Mesothelial cell of epicardium (in vitro differentiated cells): ENCODE measurements at regions not wholly inside any gene's neighbourhood (a gene's known extent, or its start where the extent isn't known, plus 50 kb on each side); places are given as distances from the start of the nearest gene placed in this dataset.

Experiments used
- DNase-seq, 2 experiments: peaks; one replicate each; pipeline ENCODE4 v3.0.0; 2021; ENCODE audit warnings: low spot score in 2 of 2; ENCODE audit not compliant: unreplicated experiment in 2 of 2
- H3K27ac Mint-ChIP-seq: 2 replicates; pipeline ENCODE4 v1.8.0; 2021; ENCODE audit warnings: mixed read lengths
- H3K27me3 Mint-ChIP-seq: 2 replicates; pipeline ENCODE4 v1.8.0; 2021; ENCODE audit warnings: low read depth, mixed read lengths
- H3K36me3 Mint-ChIP-seq: 2 replicates; pipeline ENCODE4 v1.8.0; 2021; ENCODE audit warnings: mixed read lengths
- H3K4me1 Mint-ChIP-seq: 2 replicates; pipeline ENCODE4 v1.8.0; 2021; ENCODE audit warnings: mixed read lengths
- H3K4me3 Mint-ChIP-seq: 2 replicates; pipeline ENCODE4 v1.8.0; 2021; ENCODE audit warnings: mild to moderate bottlenecking, moderate library complexity, mixed read lengths
- H3K9me3 Mint-ChIP-seq: 2 replicates; pipeline ENCODE4 v1.8.0; 2021; ENCODE audit warnings: mixed read lengths
- TF ChIP-seq, protein P1 (sequence below): fragments of 200-600 bp; sonication (generic); IDR thresholded peaks from one replicate; pipeline ENCODE4 v1.5.0; 2021; ENCODE audit warnings: antibody characterized with exemption; ENCODE audit not compliant: unreplicated experiment

DNA sequence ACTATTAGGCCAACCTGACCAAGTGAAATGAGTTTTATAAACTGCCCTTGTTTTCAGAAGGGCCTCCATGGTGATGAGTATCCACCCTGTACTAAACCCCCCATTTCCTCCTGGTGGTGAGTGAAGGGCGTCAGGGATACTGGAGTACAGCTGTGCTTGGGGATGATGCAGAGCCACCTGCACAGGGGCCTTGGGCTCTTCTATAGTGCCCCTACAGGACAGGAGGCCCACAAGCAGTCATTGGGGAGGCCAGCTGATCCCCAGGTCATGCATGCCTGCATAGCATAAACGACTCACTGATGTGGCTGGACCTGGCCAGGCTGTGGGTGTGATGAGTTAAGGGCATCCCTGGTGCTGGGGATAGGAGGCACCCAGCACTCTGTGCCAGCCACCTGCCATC, 114.1 kb upstream of the CELF2 start:
- H3K27ac Mint-ChIP-seq: no peak overlapping the region
- no peaks in the 10 kb centered on the region for H3K9me3 Mint-ChIP-seq
- TF ChIP-seq, protein P1, sequence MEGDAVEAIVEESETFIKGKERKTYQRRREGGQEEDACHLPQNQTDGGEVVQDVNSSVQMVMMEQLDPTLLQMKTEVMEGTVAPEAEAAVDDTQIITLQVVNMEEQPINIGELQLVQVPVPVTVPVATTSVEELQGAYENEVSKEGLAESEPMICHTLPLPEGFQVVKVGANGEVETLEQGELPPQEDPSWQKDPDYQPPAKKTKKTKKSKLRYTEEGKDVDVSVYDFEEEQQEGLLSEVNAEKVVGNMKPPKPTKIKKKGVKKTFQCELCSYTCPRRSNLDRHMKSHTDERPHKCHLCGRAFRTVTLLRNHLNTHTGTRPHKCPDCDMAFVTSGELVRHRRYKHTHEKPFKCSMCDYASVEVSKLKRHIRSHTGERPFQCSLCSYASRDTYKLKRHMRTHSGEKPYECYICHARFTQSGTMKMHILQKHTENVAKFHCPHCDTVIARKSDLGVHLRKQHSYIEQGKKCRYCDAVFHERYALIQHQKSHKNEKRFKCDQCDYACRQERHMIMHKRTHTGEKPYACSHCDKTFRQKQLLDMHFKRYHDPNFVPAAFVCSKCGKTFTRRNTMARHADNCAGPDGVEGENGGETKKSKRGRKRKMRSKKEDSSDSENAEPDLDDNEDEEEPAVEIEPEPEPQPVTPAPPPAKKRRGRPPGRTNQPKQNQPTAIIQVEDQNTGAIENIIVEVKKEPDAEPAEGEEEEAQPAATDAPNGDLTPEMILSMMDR: no peak
- no peaks in the 10 kb centered on the region for H3K4me1 Mint-ChIP-seq
- H3K27me3 Mint-ChIP-seq: peaks cover 18% of the 10 kb centered on the region
- no peak overlapping the region for H3K4me3 Mint-ChIP-seq
- DNase-seq: no peak
- H3K36me3 Mint-ChIP-seq: no peaks in the 10 kb centered on the region

DNA sequence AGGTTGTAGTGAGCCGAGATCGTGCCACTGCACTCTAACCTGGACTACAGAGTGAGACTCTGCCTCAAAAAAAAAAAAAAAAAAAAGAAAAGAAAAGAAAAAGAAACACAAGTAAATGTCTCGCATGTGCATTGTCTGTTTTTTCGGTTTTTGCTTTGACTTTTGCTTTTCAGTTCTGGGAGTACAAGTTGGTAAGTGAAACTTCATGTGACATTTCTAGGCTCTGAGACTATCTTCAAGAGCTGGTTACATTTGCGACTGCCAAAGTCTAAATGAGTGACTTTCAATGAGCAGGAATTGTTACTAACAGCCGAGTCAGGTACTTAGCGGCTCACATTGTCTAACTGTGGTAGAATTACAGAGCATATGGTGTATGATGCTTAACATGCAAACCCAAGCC, 107.0 kb upstream of the CELF2 start:
- Mint-ChIP-seq H3K27me3 (no peaks in the 10 kb centered on the region), H3K4me3 (no peak overlapping the region), H3K9me3 (no peaks in the 10 kb centered on the region), H3K36me3 (no peaks in the 10 kb centered on the region), H3K27ac (peak overlapping the region; percentile 99), H3K4me1 (peaks cover 27% of the 10 kb centered on the region)
- TF ChIP-seq, protein P1: no peak
- DNase-seq: no peak

DNA sequence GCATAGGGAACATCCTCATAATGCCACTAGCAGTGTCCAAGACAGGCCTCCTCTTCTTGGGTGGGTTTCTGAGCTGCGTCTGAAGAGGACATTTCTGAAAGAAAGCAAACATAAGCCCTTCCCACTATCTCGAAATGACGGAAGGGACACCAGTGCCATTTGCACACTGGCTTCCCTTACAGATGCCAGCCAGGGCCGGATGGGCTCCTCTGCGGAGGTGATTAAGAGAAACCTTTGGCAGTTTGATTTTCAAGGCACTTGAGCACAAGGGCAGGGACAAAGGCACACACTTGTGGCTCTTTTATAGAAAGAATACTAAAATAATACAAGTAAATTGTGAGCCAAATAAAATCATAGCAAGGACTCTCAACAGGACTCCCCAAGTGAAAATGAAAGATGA, 106.6 kb upstream of the CELF2 start:
- no peaks in the 10 kb centered on the region for H3K27me3 Mint-ChIP-seq
- H3K9me3 Mint-ChIP-seq: no peaks in the 10 kb centered on the region
- H3K36me3 Mint-ChIP-seq: no peaks in the 10 kb centered on the region
- H3K4me3 Mint-ChIP-seq: peak overlapping the region; percentile 60
- TF ChIP-seq, protein P1: no peak
- peak overlapping the region; percentile 99 for H3K27ac Mint-ChIP-seq
- no peak for DNase-seq
- H3K4me1 Mint-ChIP-seq: peaks cover 27% of the 10 kb centered on the region

DNA sequence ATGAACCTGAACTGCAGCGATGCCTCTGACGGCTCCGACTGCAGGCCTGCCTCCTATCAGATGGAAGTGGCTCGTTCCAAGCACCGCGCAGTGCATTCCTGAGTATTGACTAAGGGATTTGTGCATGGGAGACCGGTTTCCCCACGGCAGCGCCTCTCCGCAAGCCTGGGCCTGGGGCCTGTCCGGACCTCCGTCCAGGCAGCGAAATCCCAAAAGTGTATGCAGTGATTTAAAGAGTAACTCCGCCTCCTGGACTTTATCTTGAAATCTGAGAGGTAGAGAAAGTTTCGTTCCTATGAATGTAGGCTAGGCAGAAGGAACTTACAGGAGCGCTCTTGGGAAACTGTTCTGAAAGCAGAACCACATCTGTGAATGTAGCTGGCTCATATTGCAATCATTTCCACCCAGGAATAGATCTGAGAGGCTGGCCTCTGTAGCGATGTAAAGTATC, 106.2 kb upstream of the CELF2 start:
- Mint-ChIP-seq H3K4me3 (peak overlapping the region; percentile 60), H3K36me3 (no peaks in the 10 kb centered on the region), H3K27me3 (no peaks in the 10 kb centered on the region), H3K4me1 (peaks cover 27% of the 10 kb centered on the region), H3K27ac (peak overlapping the region; percentile 99), H3K9me3 (no peaks in the 10 kb centered on the region)
- TF ChIP-seq, protein P1: no peak
- peak; percentile 74 to 83 for DNase-seq

DNA sequence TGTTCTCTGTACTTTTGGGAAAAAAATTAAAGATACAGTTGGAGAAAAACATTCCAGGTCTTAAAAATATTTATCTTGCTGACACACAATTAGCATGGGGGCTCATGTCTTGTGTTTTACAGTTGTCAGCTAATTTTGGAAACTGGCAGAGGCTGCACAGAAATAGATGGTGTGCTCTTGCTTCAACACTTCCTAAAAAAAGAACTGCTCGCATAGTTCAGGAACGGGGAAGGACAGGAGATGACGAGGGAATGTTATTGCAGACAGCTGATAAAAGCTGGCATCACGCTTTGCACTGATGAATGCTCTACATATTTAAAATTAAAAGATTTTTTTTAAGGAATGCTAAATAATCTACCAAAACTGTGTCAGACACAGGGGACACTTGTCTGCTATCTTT, 103.5 kb upstream of the CELF2 start:
- no peak overlapping the region for H3K27ac Mint-ChIP-seq
- TF ChIP-seq, protein P1: no peak
- DNase-seq: no peak
- H3K27me3 Mint-ChIP-seq: no peaks in the 10 kb centered on the region
- peaks cover 27% of the 10 kb centered on the region for H3K4me1 Mint-ChIP-seq
- no peaks in the 10 kb centered on the region for H3K9me3 Mint-ChIP-seq
- no peak overlapping the region for H3K4me3 Mint-ChIP-seq
- no peaks in the 10 kb centered on the region for H3K36me3 Mint-ChIP-seq

DNA sequence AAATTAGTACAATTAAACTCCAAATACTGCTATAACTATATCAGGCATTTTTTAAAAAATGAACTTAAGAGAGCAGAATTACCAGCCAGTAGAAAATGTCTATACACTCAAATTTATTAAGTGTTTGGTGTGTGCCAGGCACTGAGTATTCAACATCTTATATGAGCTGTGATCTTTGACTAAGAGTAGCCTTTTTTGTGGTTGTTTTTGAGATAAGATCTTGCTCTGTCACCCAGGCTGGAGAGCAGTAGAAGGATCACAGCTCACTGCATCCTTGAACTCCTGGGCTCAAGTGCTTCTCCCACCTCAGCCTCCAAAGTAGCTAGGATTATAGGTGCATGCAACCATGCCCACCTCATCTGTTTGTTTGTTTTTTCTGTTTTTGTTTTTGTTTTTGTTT, 102.5 kb upstream of the CELF2 start:
- TF ChIP-seq, protein P1: no peak
- peaks cover 27% of the 10 kb centered on the region for H3K4me1 Mint-ChIP-seq
- DNase-seq: no peak
- no peak overlapping the region for H3K27ac Mint-ChIP-seq
- no peaks in the 10 kb centered on the region for H3K9me3 Mint-ChIP-seq
- no peak overlapping the region for H3K4me3 Mint-ChIP-seq
- no peaks in the 10 kb centered on the region for H3K27me3 Mint-ChIP-seq
- H3K36me3 Mint-ChIP-seq: no peaks in the 10 kb centered on the region
